GM12891 (cell line): ENCODE measurements at regions not wholly inside any gene's neighbourhood (a gene's known extent, or its start where the extent isn't known, plus 50 kb on each side); places are given as distances from the start of the nearest gene placed in this dataset.

Source experiments
- POLR2A ChIP-seq: IDR thresholded peaks from 2 replicates; pipeline ENCODE4 v1.6.1; 2011; ENCODE audit warnings: low read depth, low read length, control low read depth
- POLR2AphosphoS5 ChIP-seq: IDR thresholded peaks from 2 replicates; pipeline ENCODE4 v1.6.1; 2011; ENCODE audit warnings: low read depth, low read length, control low read depth
- POU2F2 ChIP-seq: IDR thresholded peaks from 2 replicates; pipeline ENCODE4 v1.6.1; 2011; ENCODE audit warnings: low read depth, mild to moderate bottlenecking, control low read depth, low read length, moderate library complexity
- TAF1 ChIP-seq: IDR thresholded peaks from 2 replicates; pipeline ENCODE4 v1.6.1; 2011; ENCODE audit warnings: low read depth, low read length, control low read depth

- no peak for TF ChIP-seq POLR2A
- TF ChIP-seq POU2F2, result no peak
- TF ChIP-seq POLR2AphosphoS5, result no peak
- no peak for TF ChIP-seq TAF1
Measured at GRCh38 chr3:113157408-113158030, 53.8 kb upstream of the BOC start.
